Superior temporal gyrus (tissue), 1 donor: ENCODE measurements at regions not wholly inside any gene's neighbourhood (a gene's known extent, or its start where the extent isn't known, plus 50 kb on each side); places are given as distances from the start of the nearest gene placed in this dataset.

ENCODE experiments used
- DNase-seq: peaks from one replicate; pipeline ENCODE4 v3.0.0-alpha.2; 2016; ENCODE audit errors: extremely low spot score

- DNase-seq: no peak
These were observed 74.3 kb upstream of the IFNAR2 start for GRCh38 chr21:33155422-33155821.

GRCh38 chr21:33157303-33157702 lies 72.4 kb upstream of the IFNAR2 start:
- DNase-seq: no peak

- DNase-seq: no peak
These were observed 71.1 kb upstream of the IFNAR2 start for GRCh38 chr21:33158654-33159053.

GRCh38 chr21:33162436-33162951 lies 67.2 kb upstream of the IFNAR2 start:
- DNase-seq: no peak

- no peak for DNase-seq
These were observed 60.9 kb upstream of the IFNAR2 start for GRCh38 chr21:33168886-33169285.

GRCh38 chr21:33169359-33169758 lies 60.4 kb upstream of the IFNAR2 start:
- DNase-seq: no peak

GRCh38 chr21:33171616-33172169 lies 58.0 kb upstream of the IFNAR2 start:
- no peak for DNase-seq

- DNase-seq: no peak
These were observed 55.0 kb upstream of the IFNAR2 start for GRCh38 chr21:33174756-33175155.
